Right renal pelvis (tissue), 4 donors: ENCODE measurements at regions not wholly inside any gene's neighbourhood (a gene's known extent, or its start where the extent isn't known, plus 50 kb on each side); places are given as distances from the start of the nearest gene placed in this dataset.
A peak's percentile ranks its signal among the peaks of the same experiment; 100 is the strongest.
"Not testable (repeated sequence)": the region's sequence is repeated elsewhere in the genome, so short reads cannot be mapped to it uniquely, and the experiment has no call there.

Experiments
- DNase-seq, 4 donors: peaks; one replicate each; pipeline ENCODE4 v3.0.0-alpha.2; 2013; ENCODE audit warnings: low read depth in 4 of 4, low spot score in 3 of 4, missing footprints in 1 of 4

GRCh38 chr5:6243706-6244338, 134.5 kb downstream of the MED10 start:
- no peak for DNase-seq

GRCh38 chr5:6241056-6241455, 137.3 kb downstream of the MED10 start:
- not testable (repeated sequence) for DNase-seq

GRCh38 chr5:6236858-6237481, 141.4 kb downstream of the MED10 start:
- DNase-seq = no peak

GRCh38 chr5:6236170-6236793, 142.1 kb downstream of the MED10 start:
- no peak for DNase-seq

- no peak for DNase-seq
Measured at GRCh38 chr5:6235726-6236125, 142.6 kb downstream of the MED10 start.

- DNase-seq = no peak
Measured at GRCh38 chr5:6228257-6229250, 149.8 kb downstream of the MED10 start.

GRCh38 chr5:6225121-6225607, 153.2 kb downstream of the MED10 start:
- no peak for DNase-seq

- no peak for DNase-seq
Measured at GRCh38 chr5:6224406-6224805, 153.9 kb downstream of the MED10 start.

- DNase-seq = no peak
Measured at GRCh38 chr5:6222899-6223298, 155.4 kb downstream of the MED10 start.

- no peak for DNase-seq
Measured at GRCh38 chr5:6222121-6222520, 156.2 kb downstream of the MED10 start.

GRCh38 chr5:6221141-6221626, 157.2 kb downstream of the MED10 start:
- DNase-seq = no peak

GRCh38 chr5:6220346-6221088, 157.8 kb downstream of the MED10 start:
- peak in 1 of 4 donors; percentile 8 for DNase-seq

- no peak for DNase-seq
Measured at GRCh38 chr5:6218517-6218916, 159.8 kb downstream of the MED10 start.

- DNase-seq = no peak
Measured at GRCh38 chr5:6218116-6218515, 160.2 kb downstream of the MED10 start.

GRCh38 chr5:6216471-6217075, 161.8 kb downstream of the MED10 start:
- no peak for DNase-seq

GRCh38 chr5:6215891-6216290, 162.5 kb downstream of the MED10 start:
- DNase-seq = no peak

GRCh38 chr5:6212244-6212643, 166.1 kb downstream of the MED10 start:
- no peak for DNase-seq

- DNase-seq = no peak
Measured at GRCh38 chr5:6206501-6206900, 171.8 kb downstream of the MED10 start.

GRCh38 chr5:6202968-6203365, 175.4 kb downstream of the MED10 start:
- no peak for DNase-seq
